NCI-H524 (cell line): ENCODE measurements at regions not wholly inside any gene's neighbourhood (a gene's known extent, or its start where the extent isn't known, plus 50 kb on each side); places are given as distances from the start of the nearest gene placed in this dataset.
A peak's percentile ranks its signal among the peaks of the same experiment; 100 is the strongest.

Experiments
- DNase-seq, 2 experiments: peaks; one replicate each; lab custom pipeline; 2025; lab: John Stamatoyannopoulos, UW

GRCh38 chr6:167756597-167756996 lies 70.1 kb upstream of the AFDN start:
- DNase-seq: no peak

- DNase-seq: peak; percentile 6 to 77
These were observed 69.5 kb upstream of the AFDN start for GRCh38 chr6:167757249-167757648.

- no peak for DNase-seq
These were observed 68.9 kb upstream of the AFDN start for GRCh38 chr6:167757821-167758220.

- no peak for DNase-seq
These were observed 68.2 kb upstream of the AFDN start for GRCh38 chr6:167758309-167759023.

- DNase-seq: no peak
These were observed 67.5 kb upstream of the AFDN start for GRCh38 chr6:167759206-167759605.

GRCh38 chr6:167759912-167760311 lies 66.8 kb upstream of the AFDN start:
- no peak for DNase-seq

- no peak for DNase-seq
These were observed 65.5 kb upstream of the AFDN start for GRCh38 chr6:167760979-167761793.

- DNase-seq: no peak
These were observed 64.9 kb upstream of the AFDN start for GRCh38 chr6:167761794-167762258.

GRCh38 chr6:167762259-167762962 lies 64.3 kb upstream of the AFDN start:
- DNase-seq: no peak

GRCh38 chr6:167763056-167763944 lies 63.4 kb upstream of the AFDN start:
- DNase-seq: no peak

GRCh38 chr6:167764215-167764614 lies 62.5 kb upstream of the AFDN start:
- no peak for DNase-seq

GRCh38 chr6:167764713-167765479 lies 61.8 kb upstream of the AFDN start:
- DNase-seq: no peak

- peak; percentile 68 to 92 for DNase-seq
These were observed 59.6 kb upstream of the AFDN start for GRCh38 chr6:167766986-167767714.

- no peak for DNase-seq
These were observed 59.0 kb upstream of the AFDN start for GRCh38 chr6:167767715-167768107.

GRCh38 chr6:167768471-167769215 lies 58.1 kb upstream of the AFDN start:
- no peak for DNase-seq

- DNase-seq: no peak
These were observed 57.1 kb upstream of the AFDN start for GRCh38 chr6:167769408-167770190.

- DNase-seq: no peak
These were observed 56.3 kb upstream of the AFDN start for GRCh38 chr6:167770291-167770955.

- no peak for DNase-seq
These were observed 51.8 kb upstream of the AFDN start for GRCh38 chr6:167774881-167775280.
